ENCODE measurements at regions not wholly inside any gene's neighbourhood (a gene's known extent, or its start where the extent isn't known, plus 50 kb on each side); places are given as distances from the start of the nearest gene placed in this dataset.

GRCh38 chr18:53735526-53735925, 488.9 kb downstream of the MBD2 start:
- TF ChIP-seq CTCF (IDR thresholded peaks at IDR 0.05), result no peak
- TF ChIP-seq POLR2A (IDR thresholded peaks at IDR 0.05), result no peak
- no peak for TF ChIP-seq POLR2AphosphoS5 (IDR thresholded peaks at IDR 0.05; ENCODE audit: insufficient read depth in 1 of 2, low read depth in 1 of 2)
